ENCODE measurements at regions not wholly inside any gene's neighbourhood (a gene's known extent, or its start where the extent isn't known, plus 50 kb on each side); places are given as distances from the start of the nearest gene placed in this dataset.
"Not testable (repeated sequence)": the region's sequence is repeated elsewhere in the genome, so short reads cannot be mapped to it uniquely, and the experiment has no call there.

DNA sequence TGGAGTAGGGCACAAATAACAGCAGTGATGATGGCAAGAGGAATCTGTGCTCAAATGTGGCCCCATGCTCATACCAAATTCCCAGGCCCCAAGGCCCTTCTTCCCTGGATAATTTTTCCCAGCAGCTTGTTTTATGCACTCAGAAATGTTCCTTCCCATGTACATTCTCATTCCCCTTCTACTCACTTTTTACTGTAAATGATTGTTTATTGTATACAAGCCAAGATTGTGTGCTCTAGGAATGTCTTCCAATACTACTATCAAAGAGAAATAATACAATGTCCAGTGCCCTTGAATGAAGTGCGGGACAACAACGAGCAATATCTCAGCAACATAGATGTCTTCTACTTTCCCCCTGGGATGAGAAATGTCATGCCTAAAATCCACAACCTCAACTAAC is 201.6 kb downstream of the ICOS start:
- H3K27ac Mint-ChIP-seq: no peak overlapping the region
- peaks cover 46% of the 10 kb centered on the region for H3K27me3 Mint-ChIP-seq
- DNase-seq: no peak
- H3K9me3 Mint-ChIP-seq: peaks cover 0 to 4% of the 10 kb centered on the region in 2 donors
- peaks cover 33% of the 10 kb centered on the region for H3K4me1 Mint-ChIP-seq
- ATAC-seq: no peak
- H3K4me3 Mint-ChIP-seq: no peak overlapping the region

DNA sequence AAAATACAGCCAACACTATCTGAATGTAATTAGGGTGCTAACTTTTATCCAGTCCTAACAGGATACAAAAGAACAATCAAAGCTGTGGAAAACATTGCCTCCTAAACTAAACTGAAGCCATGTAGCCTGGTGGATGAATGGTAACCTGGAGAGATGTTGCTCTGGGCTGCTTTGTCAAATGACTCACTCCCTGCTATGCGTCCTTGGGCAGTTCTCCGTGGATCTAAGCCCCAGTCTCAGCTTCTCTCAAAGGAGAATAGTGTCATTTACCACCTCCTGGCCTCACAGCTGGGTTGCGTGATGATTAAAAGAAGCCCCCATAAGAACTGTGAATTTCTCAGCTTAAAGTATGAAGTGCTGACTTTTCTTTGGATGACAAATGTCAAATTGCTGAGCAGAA is 203.7 kb downstream of the ICOS start:
- DNase-seq: no peak
- Mint-ChIP-seq H3K27ac (no peak overlapping the region), H3K4me3 (no peak overlapping the region), H3K9me3 (no peaks in the 10 kb centered on the region), H3K27me3 (peaks cover 43% of the 10 kb centered on the region), H3K4me1 (peaks cover 25% of the 10 kb centered on the region)
- no peak for ATAC-seq

DNA sequence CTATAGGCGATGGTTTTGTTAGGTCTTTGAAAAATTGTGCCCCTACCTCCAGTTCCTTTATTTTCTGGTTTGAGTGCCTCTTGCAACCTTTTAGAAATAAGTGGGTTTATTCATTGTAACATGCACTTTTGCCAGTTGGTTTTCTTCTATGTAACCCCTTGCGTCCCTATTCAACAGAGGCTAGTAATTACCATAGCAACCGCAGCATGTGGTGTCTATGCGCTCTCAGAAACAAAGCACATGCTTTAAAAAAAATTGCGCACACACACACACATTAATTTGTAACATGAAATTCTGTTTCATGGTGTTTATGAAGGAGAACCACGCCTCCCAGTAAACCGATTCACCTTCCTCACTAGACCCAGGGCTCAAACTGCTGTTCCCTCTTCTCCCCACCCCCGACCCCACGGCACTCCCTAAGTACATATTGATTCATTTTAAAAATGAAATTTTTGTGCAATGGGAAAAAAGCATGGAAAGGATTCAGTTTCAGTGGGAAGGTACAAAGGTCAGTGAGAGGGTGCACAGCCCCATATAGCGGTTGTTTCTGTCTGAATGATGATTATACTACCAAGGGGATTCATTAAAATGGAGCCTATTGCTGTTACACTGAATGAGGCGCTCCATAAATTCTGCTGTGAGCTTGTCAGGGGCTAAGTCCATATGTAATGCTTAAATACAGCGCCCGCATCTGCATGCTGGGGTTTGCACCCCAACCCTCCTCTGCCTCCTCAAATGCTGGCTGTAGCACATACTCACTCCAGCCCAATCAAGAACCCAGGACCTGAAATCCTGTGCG is 206.9 kb downstream of the ICOS start:
- no peak overlapping the region for H3K4me3 Mint-ChIP-seq
- H3K27me3 Mint-ChIP-seq: peaks cover 29% of the 10 kb centered on the region
- no peak overlapping the region for H3K27ac Mint-ChIP-seq
- ATAC-seq (no peak), DNase-seq (no peak)
- no peaks in the 10 kb centered on the region for H3K9me3 Mint-ChIP-seq
- H3K4me1 Mint-ChIP-seq: peaks cover 24% of the 10 kb centered on the region

DNA sequence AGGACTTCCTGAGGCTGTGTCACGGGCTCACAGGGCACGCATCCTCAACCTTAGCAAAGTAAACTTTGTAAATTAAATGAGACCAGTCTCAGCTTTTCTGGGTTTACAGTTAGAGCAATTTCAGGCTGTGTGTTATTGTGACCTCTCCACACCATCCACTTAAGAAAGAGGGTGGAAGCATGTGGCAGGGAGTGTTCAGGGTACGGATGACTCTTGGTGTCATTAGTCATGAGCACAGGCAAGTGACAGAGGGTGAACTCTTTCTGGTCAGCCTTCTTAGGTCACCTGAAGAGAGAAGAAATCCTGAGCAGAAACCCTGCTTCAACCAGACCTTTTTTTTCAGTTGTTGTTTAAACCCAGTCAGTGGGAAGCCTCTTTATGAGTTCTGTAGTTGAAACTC is 207.9 kb downstream of the ICOS start:
- H3K27ac Mint-ChIP-seq: no peak overlapping the region
- H3K9me3 Mint-ChIP-seq: no peaks in the 10 kb centered on the region
- peaks cover 24% of the 10 kb centered on the region for H3K4me1 Mint-ChIP-seq
- ATAC-seq (peak; percentile 29), DNase-seq (no peak)
- peaks cover 38% of the 10 kb centered on the region for H3K27me3 Mint-ChIP-seq
- H3K4me3 Mint-ChIP-seq: no peak overlapping the region

DNA sequence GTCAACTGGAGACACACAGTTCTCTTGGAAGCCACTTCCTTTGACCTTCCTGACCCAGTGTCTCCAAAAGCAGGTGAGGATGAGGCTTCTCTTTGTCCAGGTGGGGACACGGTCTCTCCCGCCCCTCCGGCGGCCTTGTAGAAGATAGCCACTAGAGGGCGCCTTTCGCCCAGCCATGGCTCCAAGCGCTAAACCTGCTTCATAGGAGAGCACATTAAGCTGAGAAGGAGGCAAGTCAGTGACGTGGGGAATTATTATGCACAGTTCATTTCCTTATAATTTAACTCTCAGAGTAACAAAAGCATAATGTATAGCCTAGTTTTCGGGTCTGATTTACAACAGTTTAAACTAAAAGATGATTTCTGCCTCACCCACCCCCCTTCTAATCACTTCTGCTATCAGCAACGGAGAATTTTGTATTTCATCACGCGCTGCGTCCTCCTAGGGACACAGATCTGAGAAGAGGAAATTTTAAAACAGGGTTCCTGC is 208.7 kb downstream of the ICOS start:
- Mint-ChIP-seq H3K9me3 (no peaks in the 10 kb centered on the region), H3K4me3 (peak overlapping the region; percentile 77 to 86), H3K27me3 (peaks cover 38% of the 10 kb centered on the region), H3K4me1 (peaks cover 24% of the 10 kb centered on the region), H3K27ac (peak overlapping the region; percentile 71 to 92)
- ATAC-seq (peak; percentile 98), DNase-seq (peak; percentile 83 to 85)

DNA sequence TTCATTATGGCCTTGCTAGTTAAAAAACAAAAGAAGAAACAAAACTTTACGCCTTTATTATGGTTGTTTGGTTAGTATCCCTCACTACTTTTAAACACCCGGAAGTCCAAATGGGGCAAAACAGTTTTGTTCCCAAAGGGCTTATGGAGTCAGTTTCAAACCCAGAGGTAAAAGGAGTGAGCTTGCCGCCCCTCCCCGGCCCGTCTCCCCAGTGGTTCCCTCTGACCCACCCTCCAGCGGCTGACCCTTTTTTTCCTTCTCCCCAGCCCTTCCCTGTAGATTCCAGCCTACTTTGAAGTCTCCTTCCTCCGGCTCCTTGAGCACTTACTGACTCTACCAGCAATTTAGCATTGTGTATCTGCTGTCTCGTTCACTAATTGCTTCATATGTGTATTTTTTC is 209.2 kb downstream of the ICOS start:
- Mint-ChIP-seq H3K4me1 (peaks cover 24% of the 10 kb centered on the region), H3K9me3 (no peaks in the 10 kb centered on the region), H3K27me3 (peaks cover 42% of the 10 kb centered on the region), H3K27ac (peak overlapping the region; percentile 59 to 92), H3K4me3 (peak overlapping the region; percentile 77 to 86)
- no peak for DNase-seq
- peak; percentile 5 for ATAC-seq

DNA sequence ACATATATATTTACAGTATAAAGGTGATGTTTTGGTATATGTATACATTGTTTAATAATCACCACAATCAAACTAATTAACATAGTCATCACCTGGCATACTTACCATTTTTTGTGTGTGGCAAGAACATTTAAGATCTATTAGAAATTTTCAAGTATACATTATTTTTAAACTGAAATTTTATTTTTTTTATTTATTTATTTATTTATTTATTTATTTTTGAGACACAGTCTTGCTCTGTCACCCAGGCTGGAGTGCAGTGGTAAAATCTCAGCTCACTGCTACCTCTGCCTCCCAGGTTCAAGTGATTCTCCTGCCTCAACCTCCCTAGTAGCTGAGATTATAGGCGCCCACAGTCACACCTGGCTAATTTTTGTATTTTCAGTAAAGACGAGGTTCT is 210.5 kb downstream of the ICOS start:
- H3K27ac Mint-ChIP-seq, DNase-seq, H3K9me3 Mint-ChIP-seq, ATAC-seq, H3K4me3 Mint-ChIP-seq: not testable (repeated sequence)
- H3K27me3 Mint-ChIP-seq: peaks cover 54% of the 10 kb centered on the region
- peaks cover 23% of the 10 kb centered on the region for H3K4me1 Mint-ChIP-seq

DNA sequence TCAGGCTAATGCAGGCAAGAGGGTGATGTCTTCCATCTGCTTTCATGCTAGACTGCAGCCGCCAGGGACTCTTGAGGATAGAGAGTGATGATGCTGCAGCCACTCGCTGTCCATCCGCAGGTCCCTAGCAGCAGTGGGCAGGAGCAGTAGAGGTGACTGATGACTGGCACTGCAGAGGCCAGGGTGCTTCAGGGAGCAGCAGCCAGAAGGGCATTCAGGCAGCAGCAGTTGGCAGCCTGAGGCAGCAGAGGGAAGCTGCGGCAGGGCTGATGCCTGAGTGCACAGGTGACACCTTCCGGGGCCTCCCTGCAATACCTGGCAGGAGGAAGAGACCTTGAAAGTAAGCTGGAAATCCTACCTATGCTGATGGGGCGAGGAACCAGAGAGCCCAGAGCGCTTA is 214.2 kb downstream of the ICOS start:
- Mint-ChIP-seq H3K4me3 (no peak overlapping the region), H3K9me3 (no peaks in the 10 kb centered on the region), H3K4me1 (peaks cover 8% of the 10 kb centered on the region), H3K27me3 (peaks cover 41% of the 10 kb centered on the region), H3K27ac (no peak overlapping the region)
- ATAC-seq: peak; percentile 20
- no peak for DNase-seq

DNA sequence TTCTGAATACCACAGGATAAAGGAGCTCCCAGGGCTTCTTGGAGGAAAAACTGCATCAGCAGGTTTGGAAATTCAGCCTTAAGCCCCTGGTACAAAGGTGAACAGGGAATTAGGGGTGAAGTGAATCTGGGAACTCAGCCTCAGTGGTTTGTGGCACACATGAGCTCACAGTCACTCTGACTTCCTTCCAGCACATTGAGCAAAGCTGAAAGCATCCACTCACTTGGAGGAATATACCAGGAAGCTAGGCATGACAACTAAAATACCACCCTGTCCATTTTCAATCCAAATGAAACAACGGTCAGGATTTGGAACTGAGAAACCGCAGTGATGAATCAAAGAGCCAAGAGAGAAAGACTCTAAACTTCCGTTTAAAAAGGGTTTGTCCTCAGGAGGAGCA is 216.1 kb downstream of the ICOS start:
- no peak for ATAC-seq
- Mint-ChIP-seq H3K9me3 (peaks cover 0 to 6% of the 10 kb centered on the region in 2 donors), H3K27ac (peak overlapping the region in 1 of 2 donors; percentile 62), H3K27me3 (peaks cover 37% of the 10 kb centered on the region), H3K4me3 (no peak overlapping the region), H3K4me1 (no peaks in the 10 kb centered on the region)
- no peak for DNase-seq

DNA sequence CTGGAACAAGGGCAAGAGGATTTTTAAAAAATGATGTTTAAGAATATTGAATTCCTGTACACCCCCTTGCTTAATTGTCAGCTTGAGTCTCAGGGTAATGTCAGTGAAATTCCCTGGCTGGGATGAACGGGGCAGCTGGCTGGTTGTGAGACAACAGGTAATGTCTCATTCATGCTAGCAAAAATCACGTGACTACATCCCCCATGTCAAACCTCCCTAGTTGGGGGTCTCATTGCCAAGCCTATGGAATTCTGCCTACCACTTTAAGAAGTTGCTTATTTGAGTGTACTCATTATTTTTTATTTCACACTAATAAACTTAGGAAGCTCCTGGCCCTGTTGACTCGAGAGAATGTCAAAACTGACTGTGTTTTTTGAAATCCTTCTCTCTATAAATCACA is 218.3 kb downstream of the ICOS start:
- Mint-ChIP-seq H3K4me1 (no peaks in the 10 kb centered on the region), H3K9me3 (peaks cover 0 to 6% of the 10 kb centered on the region in 2 donors), H3K27me3 (peaks cover 20% of the 10 kb centered on the region), H3K27ac (no peak overlapping the region), H3K4me3 (no peak overlapping the region)
- ATAC-seq (no peak), DNase-seq (no peak)

DNA sequence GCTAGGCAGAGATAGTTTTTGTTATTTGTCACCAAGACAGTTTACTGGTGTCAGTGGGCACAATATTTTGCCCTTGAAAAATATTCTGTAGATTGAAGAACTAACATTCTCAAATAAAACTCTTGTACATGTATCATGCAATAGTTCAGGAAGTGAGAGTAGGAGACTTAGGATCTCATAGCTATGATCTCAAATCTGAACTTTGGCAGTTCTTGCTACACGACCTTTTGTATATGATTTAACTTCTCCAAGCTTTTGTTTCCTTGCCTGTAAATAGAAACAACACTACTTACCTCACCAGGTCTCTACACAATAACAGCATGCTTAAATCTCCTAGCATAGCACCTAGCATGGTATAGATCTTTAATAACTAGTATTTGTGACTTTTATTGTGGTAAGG is 219.9 kb downstream of the ICOS start:
- Mint-ChIP-seq H3K4me3 (no peak overlapping the region), H3K4me1 (no peaks in the 10 kb centered on the region), H3K27ac (no peak overlapping the region), H3K27me3 (peaks cover 11% of the 10 kb centered on the region), H3K9me3 (peaks cover 0 to 6% of the 10 kb centered on the region in 2 donors)
- DNase-seq (no peak), ATAC-seq (no peak)

DNA sequence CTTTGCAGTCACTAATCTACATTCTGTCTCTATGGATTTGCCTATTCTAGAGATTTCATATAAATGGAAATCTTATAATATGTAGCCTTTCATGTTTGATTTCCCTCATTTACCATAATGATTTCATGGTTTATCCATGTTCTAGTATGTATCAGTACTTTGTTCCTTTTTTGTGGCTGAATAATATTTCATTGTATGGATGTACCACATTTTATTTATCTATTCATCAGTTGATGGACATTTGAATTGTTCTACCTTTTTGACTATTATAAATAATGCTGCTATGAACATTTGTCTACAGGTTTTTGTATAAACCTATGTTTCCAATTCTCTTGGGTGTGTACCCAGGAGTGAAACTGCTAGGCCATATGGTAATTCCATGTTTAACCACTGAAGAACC is 221.1 kb downstream of the ICOS start:
- Mint-ChIP-seq H3K4me3 (no peak overlapping the region), H3K27ac (no peak overlapping the region), H3K27me3 (peaks cover 6% of the 10 kb centered on the region), H3K9me3 (peaks cover 0 to 6% of the 10 kb centered on the region in 2 donors), H3K4me1 (no peaks in the 10 kb centered on the region)
- DNase-seq: no peak
- no peak for ATAC-seq

DNA sequence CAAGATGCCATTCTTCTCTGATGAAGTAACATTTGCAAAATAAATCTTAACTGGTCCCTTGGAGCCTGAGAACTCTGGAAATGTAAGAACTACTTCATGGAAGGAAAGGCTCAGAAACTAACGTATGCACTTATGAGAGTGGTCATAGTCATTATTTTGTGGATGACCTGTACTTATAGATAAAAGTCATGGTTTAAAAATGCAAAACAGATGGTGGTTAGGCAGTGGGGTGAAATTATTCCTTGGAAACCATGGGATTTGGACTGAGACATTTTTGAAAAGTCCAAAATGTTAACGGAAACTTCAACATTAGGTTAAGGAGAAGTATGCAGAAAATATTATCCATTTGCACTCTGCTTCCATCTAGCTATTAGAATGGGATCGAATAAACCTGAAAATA is 223.0 kb downstream of the ICOS start:
- Mint-ChIP-seq H3K27ac (no peak overlapping the region), H3K9me3 (peaks cover 0 to 6% of the 10 kb centered on the region in 2 donors), H3K27me3 (peaks cover 6% of the 10 kb centered on the region), H3K4me3 (no peak overlapping the region), H3K4me1 (no peaks in the 10 kb centered on the region)
- ATAC-seq (no peak), DNase-seq (no peak)

DNA sequence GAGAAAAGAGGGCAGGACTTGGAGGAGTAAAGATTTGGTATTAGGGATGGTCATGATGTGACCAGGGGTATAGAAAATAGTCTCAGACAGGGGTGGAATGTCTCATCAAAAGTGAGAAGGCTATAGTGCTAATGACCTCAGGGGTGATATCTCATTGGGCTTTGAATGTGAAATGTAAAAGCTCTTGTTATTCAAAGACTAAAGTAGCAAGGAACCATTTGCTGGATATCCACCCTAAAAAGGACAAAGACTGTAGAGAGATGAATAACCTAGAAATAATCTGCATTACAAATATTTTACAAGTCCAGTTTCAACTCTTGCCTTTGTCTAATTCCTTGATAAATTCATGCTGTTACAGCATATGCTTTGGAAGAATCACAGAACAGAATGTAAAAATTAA is 224.4 kb downstream of the ICOS start:
- peaks cover 0 to 6% of the 10 kb centered on the region in 2 donors for H3K9me3 Mint-ChIP-seq
- H3K4me1 Mint-ChIP-seq: no peaks in the 10 kb centered on the region
- no peak overlapping the region for H3K4me3 Mint-ChIP-seq
- H3K27ac Mint-ChIP-seq: no peak overlapping the region
- peaks cover 10% of the 10 kb centered on the region for H3K27me3 Mint-ChIP-seq
- no peak for ATAC-seq
- DNase-seq: no peak

DNA sequence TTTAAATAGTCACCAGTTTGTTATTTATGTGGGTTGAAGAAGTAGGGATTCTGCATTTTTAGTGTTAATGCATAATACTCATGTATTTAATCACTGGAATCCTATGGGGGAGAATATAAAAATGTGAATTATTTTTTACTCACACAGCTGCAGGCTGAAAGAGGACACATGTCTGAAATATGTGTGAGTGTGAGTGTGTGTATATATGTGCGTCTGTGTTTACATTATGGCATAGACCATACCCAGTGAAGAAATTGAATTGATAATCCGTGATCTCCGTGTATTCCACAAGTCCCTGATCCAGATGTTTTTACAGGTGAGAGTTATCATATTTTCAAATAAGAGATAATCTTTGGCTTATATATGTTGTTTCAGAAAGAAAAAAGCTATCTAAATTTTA is 225.3 kb downstream of the ICOS start:
- Mint-ChIP-seq H3K9me3 (peaks cover 0 to 6% of the 10 kb centered on the region in 2 donors), H3K27ac (no peak overlapping the region), H3K4me1 (no peaks in the 10 kb centered on the region), H3K4me3 (no peak overlapping the region), H3K27me3 (peaks cover 18% of the 10 kb centered on the region)
- DNase-seq (no peak), ATAC-seq (no peak)

DNA sequence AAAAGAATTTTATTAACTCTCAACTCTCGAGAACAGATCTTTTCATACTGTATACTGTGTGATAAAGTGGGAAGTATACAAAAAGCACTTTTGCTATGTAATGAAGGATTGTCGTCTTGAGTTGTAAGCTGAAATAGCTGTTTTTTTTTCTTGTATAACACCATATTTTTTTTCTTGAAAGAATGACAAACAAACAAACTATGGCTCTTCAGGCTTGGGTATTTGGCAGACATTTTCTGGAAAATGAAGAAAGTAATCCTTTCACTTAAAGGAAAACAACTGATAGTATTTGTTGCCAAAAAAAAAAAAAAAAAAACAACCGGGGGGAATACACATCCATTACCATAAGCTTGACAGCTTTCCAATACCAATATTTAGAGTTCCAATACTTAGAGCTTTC is 230.4 kb downstream of the ICOS start:
- H3K4me1 Mint-ChIP-seq: no peaks in the 10 kb centered on the region
- DNase-seq: no peak
- H3K4me3 Mint-ChIP-seq: no peak overlapping the region
- no peaks in the 10 kb centered on the region for H3K9me3 Mint-ChIP-seq
- H3K27ac Mint-ChIP-seq: peak overlapping the region in 1 of 2 donors; percentile 33
- no peak for ATAC-seq
- peaks cover 12% of the 10 kb centered on the region for H3K27me3 Mint-ChIP-seq

DNA sequence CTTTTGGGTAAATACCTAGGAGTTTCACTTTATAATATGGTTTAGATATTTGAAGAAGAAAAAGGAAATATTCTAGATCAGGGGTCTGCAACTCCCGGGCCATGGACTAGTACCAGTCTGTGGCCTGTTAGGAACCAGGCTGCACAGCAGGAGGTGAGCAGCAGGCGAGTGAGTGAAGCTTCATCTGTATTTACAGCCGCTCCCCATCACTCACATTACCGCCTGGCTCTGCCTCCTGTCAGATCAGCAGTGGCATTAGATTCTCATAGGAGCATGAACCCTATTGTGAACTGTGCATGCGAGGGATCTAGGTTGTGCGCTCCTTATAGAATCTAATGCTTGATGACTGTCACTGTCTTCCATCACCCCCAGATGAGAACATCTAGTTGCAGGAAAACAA is 231.1 kb downstream of the ICOS start:
- not testable (repeated sequence) for DNase-seq, H3K9me3 Mint-ChIP-seq, H3K27ac Mint-ChIP-seq, H3K4me1 Mint-ChIP-seq, H3K4me3 Mint-ChIP-seq, ATAC-seq
- peaks cover 12% of the 10 kb centered on the region for H3K27me3 Mint-ChIP-seq
